ENCODE measurements at regions not wholly inside any gene's neighbourhood (a gene's known extent, or its start where the extent isn't known, plus 50 kb on each side); places are given as distances from the start of the nearest gene placed in this dataset.

- no peak for TF ChIP-seq EZH2 (IDR thresholded peaks at IDR 0.05; ENCODE audit: insufficient read depth, poor library complexity, severe bottlenecking)
- TF ChIP-seq EZH2phosphoT487 (IDR thresholded peaks at IDR 0.05; ENCODE audit: insufficient read depth, low read depth) = no peak
Measured at GRCh38 chr3:17801131-17801530, 58.7 kb upstream of the TBC1D5 start.
